GM12878 (cell line): ENCODE measurements at regions not wholly inside any gene's neighbourhood (a gene's known extent, or its start where the extent isn't known, plus 50 kb on each side); places are given as distances from the start of the nearest gene placed in this dataset.

ENCODE experiments used
- BACH1 ChIP-seq: fragments of 450-650 bp; IDR thresholded peaks from 2 replicates; pipeline ENCODE4 v1.6.1; 2017; ENCODE audit warnings: mild to moderate bottlenecking, borderline replicate concordance
- BMI1 ChIP-seq: fragments of 450-650 bp; IDR thresholded peaks from 2 replicates; pipeline ENCODE4 v1.6.1; 2016; ENCODE audit warnings: mild to moderate bottlenecking, moderate library complexity, borderline replicate concordance
- CREM ChIP-seq: IDR thresholded peaks from 2 replicates; pipeline ENCODE4 v1.6.1; 2014; ENCODE audit warnings: antibody characterized with exemption, low read depth
- ESRRA ChIP-seq: IDR thresholded peaks from 2 replicates; pipeline ENCODE4 v1.6.1; 2012; ENCODE audit warnings: mild to moderate bottlenecking, low read length, improper control_type of control experiment
- ETV6 ChIP-seq, 2 experiments: fragments of 450-650 bp in 1 of 2; IDR thresholded peaks in 1 of 2; conservative IDR thresholded peaks in 1 of 2; 2 replicates each; pipeline ENCODE4 v1.6.1; 2014; ENCODE audit warnings: antibody characterized with exemption in 1 of 2, borderline replicate concordance in 1 of 2, low read depth in 1 of 2, mild to moderate bottlenecking in 1 of 2, moderate library complexity in 1 of 2
- IKZF2 ChIP-seq, 2 experiments: fragments of 450-650 bp; IDR thresholded peaks; 2 replicates each; pipeline ENCODE4 v1.6.1; 2017; ENCODE audit warnings: mild to moderate bottlenecking in 2 of 2, moderate library complexity in 2 of 2
- MXI1 ChIP-seq: fragments of 150-350 bp; IDR thresholded peaks from 2 replicates; pipeline ENCODE4 v1.6.1; 2011; ENCODE audit warnings: low read depth, mild to moderate bottlenecking, inconsistent platforms, low read length, improper control_type of control experiment
- NRF1 ChIP-seq: conservative IDR thresholded peaks from 2 replicates; pipeline ENCODE4 v1.6.1; 2011; ENCODE audit warnings: mild to moderate bottlenecking, low read depth, low read length, improper control_type of control experiment
- PAX5 ChIP-seq: IDR thresholded peaks from 2 replicates; pipeline ENCODE4 v1.6.1; 2011; ENCODE audit warnings: low read depth, low read length, borderline replicate concordance
- RAD51 ChIP-seq: fragments of 450-650 bp; IDR thresholded peaks from 2 replicates; pipeline ENCODE4 v1.6.1; 2016; ENCODE audit warnings: moderate library complexity, mild to moderate bottlenecking, inconsistent platforms
- RELA ChIP-seq: fragments of 450-650 bp; IDR thresholded peaks from 2 replicates; pipeline ENCODE4 v1.8.0; 2014; ENCODE audit warnings: borderline replicate concordance; ENCODE audit not compliant: partially characterized antibody
- SMAD5 ChIP-seq: IDR thresholded peaks from 2 replicates; pipeline ENCODE4 v1.6.1; 2016; ENCODE audit warnings: antibody characterized with exemption, low read depth
- STAT3 ChIP-seq: IDR thresholded peaks from 2 replicates; pipeline ENCODE4 v1.6.1; 2011; ENCODE audit warnings: low read depth, low read length, improper control_type of control experiment
- TARDBP ChIP-seq: IDR thresholded peaks from 2 replicates; pipeline ENCODE4 v1.6.1; 2016; ENCODE audit warnings: borderline replicate concordance
- TCF3 ChIP-seq: IDR thresholded peaks from 2 replicates; pipeline ENCODE4 v1.6.1; 2012; ENCODE audit warnings: low read depth, mild to moderate bottlenecking, low read length, borderline replicate concordance; ENCODE audit not compliant: insufficient read depth
- YY1 ChIP-seq: IDR thresholded peaks from 2 replicates; pipeline ENCODE4 v1.6.1; 2011; ENCODE audit warnings: low read depth, mild to moderate bottlenecking, low read length
- ZNF274 ChIP-seq: IDR thresholded peaks from one replicate; pipeline ENCODE4 v1.8.0; 2011; ENCODE audit not compliant: insufficient read length, insufficient read depth
- TF ChIP-seq, protein P1 (sequence below): fragments of 450-650 bp; IDR thresholded peaks from 2 replicates; pipeline ENCODE4 v1.6.1; 2017; ENCODE audit warnings: mild to moderate bottlenecking, low read depth, inconsistent platforms; ENCODE audit not compliant: poor library complexity, severe bottlenecking
- TF ChIP-seq, protein P2 (sequence below): fragments of 450-650 bp; IDR thresholded peaks from 2 replicates; pipeline ENCODE4 v1.6.1; 2018; ENCODE audit warnings: borderline replicate concordance, mild to moderate bottlenecking; ENCODE audit not compliant: partially characterized antibody
- TF ChIP-seq, protein P3 (sequence below): fragments of 450-650 bp; formaldehyde crosslinking; IDR thresholded peaks from 2 replicates; pipeline ENCODE4 v1.4.0; 2022; ENCODE audit warnings: mild to moderate bottlenecking, moderate library complexity
- TF ChIP-seq, protein P4 (sequence below): fragments of 450-650 bp; IDR thresholded peaks from 2 replicates; pipeline ENCODE4 v1.6.1; 2017; ENCODE audit warnings: mild to moderate bottlenecking

DNA sequence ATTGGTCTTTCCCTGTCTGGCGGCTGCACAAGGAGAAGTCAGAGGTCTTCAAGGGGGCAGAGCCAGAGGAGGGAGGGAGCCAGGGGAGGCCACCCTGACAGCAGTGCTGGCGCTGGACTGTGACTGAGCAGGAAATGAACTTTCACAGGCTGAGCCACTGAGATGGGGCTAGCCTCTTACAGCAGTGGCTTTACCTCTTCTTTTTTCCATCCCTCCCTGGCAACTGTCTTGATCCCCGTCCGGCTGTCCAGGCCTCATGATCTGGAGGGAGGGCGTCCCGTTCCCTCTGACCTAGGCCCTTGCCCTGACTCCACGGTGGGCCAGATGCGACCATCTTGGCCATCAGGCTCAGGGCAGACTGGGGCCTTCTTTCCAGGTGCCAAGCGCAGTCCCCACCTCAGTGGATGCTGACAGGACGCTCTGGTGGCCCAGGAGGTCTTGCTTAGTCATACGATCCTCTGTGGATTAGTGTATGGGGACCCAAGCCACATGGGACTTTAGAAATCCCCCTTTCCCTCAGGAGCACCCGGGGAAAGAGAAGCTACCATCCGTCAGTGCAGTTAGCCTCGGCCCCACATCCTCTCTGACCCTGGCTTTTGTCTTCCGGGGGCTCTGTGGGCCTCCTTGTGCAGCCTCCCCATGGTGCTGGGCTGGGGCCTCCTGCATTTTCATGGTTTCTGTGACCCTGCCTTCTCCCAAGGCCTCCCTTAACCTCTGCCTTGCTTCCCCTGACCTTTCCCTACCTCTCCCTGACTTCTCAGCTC is 57.4 kb upstream of the CCDC167 start (continued):
- TF ChIP-seq, protein P1, sequence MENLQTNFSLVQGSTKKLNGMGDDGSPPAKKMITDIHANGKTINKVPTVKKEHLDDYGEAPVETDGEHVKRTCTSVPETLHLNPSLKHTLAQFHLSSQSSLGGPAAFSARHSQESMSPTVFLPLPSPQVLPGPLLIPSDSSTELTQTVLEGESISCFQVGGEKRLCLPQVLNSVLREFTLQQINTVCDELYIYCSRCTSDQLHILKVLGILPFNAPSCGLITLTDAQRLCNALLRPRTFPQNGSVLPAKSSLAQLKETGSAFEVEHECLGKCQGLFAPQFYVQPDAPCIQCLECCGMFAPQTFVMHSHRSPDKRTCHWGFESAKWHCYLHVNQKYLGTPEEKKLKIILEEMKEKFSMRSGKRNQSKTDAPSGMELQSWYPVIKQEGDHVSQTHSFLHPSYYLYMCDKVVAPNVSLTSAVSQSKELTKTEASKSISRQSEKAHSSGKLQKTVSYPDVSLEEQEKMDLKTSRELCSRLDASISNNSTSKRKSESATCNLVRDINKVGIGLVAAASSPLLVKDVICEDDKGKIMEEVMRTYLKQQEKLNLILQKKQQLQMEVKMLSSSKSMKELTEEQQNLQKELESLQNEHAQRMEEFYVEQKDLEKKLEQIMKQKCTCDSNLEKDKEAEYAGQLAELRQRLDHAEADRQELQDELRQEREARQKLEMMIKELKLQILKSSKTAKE = peak; percentile 12
- peak; percentile 90 for TF ChIP-seq YY1
- TF ChIP-seq PAX5 = peak; percentile 91
- no peak for TF ChIP-seq ZNF274
- no peak for TF ChIP-seq STAT3
- no peak for TF ChIP-seq RELA
- TF ChIP-seq RAD51 = no peak
- TF ChIP-seq CREM = peak; percentile 48; the same call in 1 of the 2 replicates
- TF ChIP-seq SMAD5 = 0 out of 2 replicates have a peak, but pooled peaks have one; percentile 56
- peak; percentile 44 to 66; a peak in 2 of 4 replicates for TF ChIP-seq IKZF2 (IDR thresholded peaks at IDR 0.05)
- TF ChIP-seq MXI1 = 0 out of 2 replicates have a peak, but pooled peaks have one; percentile 37
- no peak for TF ChIP-seq BMI1
- TF ChIP-seq, protein P2, sequence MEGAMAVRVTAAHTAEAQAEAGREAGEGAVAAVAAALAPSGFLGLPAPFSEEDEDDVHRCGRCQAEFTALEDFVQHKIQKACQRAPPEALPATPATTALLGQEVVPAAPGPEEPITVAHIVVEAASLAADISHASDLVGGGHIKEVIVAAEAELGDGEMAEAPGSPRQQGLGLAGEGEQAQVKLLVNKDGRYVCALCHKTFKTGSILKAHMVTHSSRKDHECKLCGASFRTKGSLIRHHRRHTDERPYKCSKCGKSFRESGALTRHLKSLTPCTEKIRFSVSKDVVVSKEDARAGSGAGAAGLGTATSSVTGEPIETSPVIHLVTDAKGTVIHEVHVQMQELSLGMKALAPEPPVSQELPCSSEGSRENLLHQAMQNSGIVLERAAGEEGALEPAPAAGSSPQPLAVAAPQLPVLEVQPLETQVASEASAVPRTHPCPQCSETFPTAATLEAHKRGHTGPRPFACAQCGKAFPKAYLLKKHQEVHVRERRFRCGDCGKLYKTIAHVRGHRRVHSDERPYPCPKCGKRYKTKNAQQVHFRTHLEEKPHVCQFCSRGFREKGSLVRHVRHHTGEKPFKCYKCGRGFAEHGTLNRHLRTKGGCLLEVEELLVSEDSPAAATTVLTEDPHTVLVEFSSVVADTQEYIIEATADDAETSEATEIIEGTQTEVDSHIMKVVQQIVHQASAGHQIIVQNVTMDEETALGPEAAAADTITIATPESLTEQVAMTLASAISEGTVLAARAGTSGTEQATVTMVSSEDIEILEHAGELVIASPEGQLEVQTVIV = no peak
- no peak for TF ChIP-seq NRF1
- TF ChIP-seq TARDBP = no peak
- TF ChIP-seq BACH1 = peak; percentile 43; the same call in 1 of the 2 replicates
- TF ChIP-seq, protein P3, sequence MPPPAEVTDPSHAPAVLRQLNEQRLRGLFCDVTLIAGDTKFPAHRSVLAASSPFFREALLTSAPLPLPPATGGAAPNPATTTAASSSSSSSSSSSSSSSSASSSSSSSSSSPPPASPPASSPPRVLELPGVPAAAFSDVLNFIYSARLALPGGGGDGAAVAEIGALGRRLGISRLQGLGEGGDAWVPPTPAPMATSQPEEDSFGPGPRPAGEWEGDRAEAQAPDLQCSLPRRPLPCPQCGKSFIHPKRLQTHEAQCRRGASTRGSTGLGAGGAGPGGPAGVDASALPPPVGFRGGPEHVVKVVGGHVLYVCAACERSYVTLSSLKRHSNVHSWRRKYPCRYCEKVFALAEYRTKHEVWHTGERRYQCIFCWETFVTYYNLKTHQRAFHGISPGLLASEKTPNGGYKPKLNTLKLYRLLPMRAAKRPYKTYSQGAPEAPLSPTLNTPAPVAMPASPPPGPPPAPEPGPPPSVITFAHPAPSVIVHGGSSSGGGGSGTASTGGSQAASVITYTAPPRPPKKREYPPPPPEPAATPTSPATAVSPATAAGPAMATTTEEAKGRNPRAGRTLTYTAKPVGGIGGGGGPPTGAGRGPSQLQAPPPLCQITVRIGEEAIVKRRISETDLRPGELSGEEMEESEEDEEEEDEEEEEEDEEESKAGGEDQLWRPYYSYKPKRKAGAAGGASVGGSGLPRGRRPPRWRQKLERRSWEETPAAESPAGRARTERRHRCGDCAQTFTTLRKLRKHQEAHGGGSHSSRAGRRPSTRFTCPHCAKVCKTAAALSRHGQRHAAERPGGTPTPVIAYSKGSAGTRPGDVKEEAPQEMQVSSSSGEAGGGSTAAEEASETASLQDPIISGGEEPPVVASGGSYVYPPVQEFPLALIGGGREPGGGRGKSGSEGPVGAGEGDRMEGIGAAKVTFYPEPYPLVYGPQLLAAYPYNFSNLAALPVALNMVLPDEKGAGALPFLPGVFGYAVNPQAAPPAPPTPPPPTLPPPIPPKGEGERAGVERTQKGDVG (CRISPR knock-in tag) = no peak
- TF ChIP-seq ETV6 (conservative IDR thresholded peaks at IDR 0.05 in 1 of 2, IDR thresholded peaks at IDR 0.05 in 1 of 2; ENCODE audit: borderline replicate concordance in 1 of 2, low read depth in 1 of 2) = no peak; a peak in 1 of 4 replicates
- TF ChIP-seq TCF3 = no peak
- TF ChIP-seq ESRRA = no peak
- TF ChIP-seq, protein P4, sequence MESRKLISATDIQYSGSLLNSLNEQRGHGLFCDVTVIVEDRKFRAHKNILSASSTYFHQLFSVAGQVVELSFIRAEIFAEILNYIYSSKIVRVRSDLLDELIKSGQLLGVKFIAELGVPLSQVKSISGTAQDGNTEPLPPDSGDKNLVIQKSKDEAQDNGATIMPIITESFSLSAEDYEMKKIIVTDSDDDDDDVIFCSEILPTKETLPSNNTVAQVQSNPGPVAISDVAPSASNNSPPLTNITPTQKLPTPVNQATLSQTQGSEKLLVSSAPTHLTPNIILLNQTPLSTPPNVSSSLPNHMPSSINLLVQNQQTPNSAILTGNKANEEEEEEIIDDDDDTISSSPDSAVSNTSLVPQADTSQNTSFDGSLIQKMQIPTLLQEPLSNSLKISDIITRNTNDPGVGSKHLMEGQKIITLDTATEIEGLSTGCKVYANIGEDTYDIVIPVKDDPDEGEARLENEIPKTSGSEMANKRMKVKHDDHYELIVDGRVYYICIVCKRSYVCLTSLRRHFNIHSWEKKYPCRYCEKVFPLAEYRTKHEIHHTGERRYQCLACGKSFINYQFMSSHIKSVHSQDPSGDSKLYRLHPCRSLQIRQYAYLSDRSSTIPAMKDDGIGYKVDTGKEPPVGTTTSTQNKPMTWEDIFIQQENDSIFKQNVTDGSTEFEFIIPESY = no peak
